Liver (tissue), 8 donors: ENCODE measurements at regions not wholly inside any gene's neighbourhood (a gene's known extent, or its start where the extent isn't known, plus 50 kb on each side); places are given as distances from the start of the nearest gene placed in this dataset.
"Not testable (repeated sequence)": the region's sequence is repeated elsewhere in the genome, so short reads cannot be mapped to it uniquely, and the experiment has no call there.

Experiments used
- DNase-seq: peaks from one replicate; pipeline ENCODE4 v3.0.0-alpha.2; 2017; ENCODE audit warnings: low spot score
- H3K27ac ChIP-seq, 2 donors: one replicate each; pipeline ENCODE4 v1.7.0; 2013; ENCODE audit warnings: inconsistent platforms in 2 of 2, low read length in 2 of 2, control low read depth in 1 of 2, low read depth in 1 of 2, mild to moderate bottlenecking in 1 of 2
- H3K27me3 ChIP-seq, 4 donors: one replicate each; pipeline versions ENCODE4 v1.6.1 to v1.7.0; 2013; ENCODE audit warnings: low read length in 3 of 4, inconsistent platforms in 1 of 4, mild to moderate bottlenecking in 1 of 4, moderate library complexity in 1 of 4; ENCODE audit not compliant: control insufficient read depth in 4 of 4, insufficient read depth in 4 of 4
- H3K36me3 ChIP-seq, 4 donors: one replicate each; pipeline versions ENCODE4 v1.6.1 to v1.7.0; 2013; ENCODE audit warnings: low read length in 3 of 4, mild to moderate bottlenecking in 3 of 4, low read depth in 1 of 4, moderate library complexity in 1 of 4; ENCODE audit not compliant: control insufficient read depth in 4 of 4, insufficient read depth in 3 of 4
- H3K4me1 ChIP-seq, 4 donors: one replicate each; pipeline versions ENCODE4 v1.6.1 to v1.7.0; 2013; ENCODE audit warnings: low read length in 3 of 4, mild to moderate bottlenecking in 3 of 4, moderate library complexity in 1 of 4; ENCODE audit not compliant: control insufficient read depth in 4 of 4, insufficient read depth in 4 of 4
- H3K4me3 ChIP-seq, 3 donors: one replicate each; pipeline versions ENCODE4 v1.6.1 to v1.7.0; 2013; ENCODE audit warnings: low read length in 3 of 3, control low read depth in 1 of 3, low read depth in 1 of 3, mild to moderate bottlenecking in 1 of 3
- H3K9ac ChIP-seq, 2 donors: one replicate each; pipeline ENCODE4 v1.7.0; 2013; ENCODE audit warnings: low read length in 2 of 2, mild to moderate bottlenecking in 2 of 2, moderate library complexity in 2 of 2, control low read depth in 1 of 2, low read depth in 1 of 2
- H3K9me3 ChIP-seq, 4 donors: one replicate each; pipeline versions ENCODE4 v1.6.1 to v1.7.0; 2013; ENCODE audit warnings: low read length in 3 of 4; ENCODE audit not compliant: control insufficient read depth in 4 of 4
- ATF3 ChIP-seq: IDR thresholded peaks from 2 replicates; pipeline ENCODE4 v1.6.1; 2016; ENCODE audit warnings: antibody characterized with exemption
- CTCF ChIP-seq: fragments of 150-350 bp; IDR thresholded peaks from 2 replicates; pipeline ENCODE4 v1.5.1; 2017; ENCODE audit warnings: improper control_type of control experiment, low read depth, low read length; ENCODE audit not compliant: missing input control
- EGR1 ChIP-seq, 2 donors: IDR thresholded peaks; 2 replicates each; pipeline ENCODE4 v1.6.1; 2016 to 2018; ENCODE audit warnings: antibody characterized with exemption in 2 of 2, low read depth in 2 of 2
- FOXA1 ChIP-seq: IDR thresholded peaks from 2 replicates; pipeline ENCODE4 v1.6.1; 2016; ENCODE audit warnings: antibody characterized with exemption
- FOXA2 ChIP-seq: IDR thresholded peaks from 2 replicates; pipeline ENCODE4 v1.6.1; 2016; ENCODE audit warnings: antibody characterized with exemption
- GABPA ChIP-seq, 2 donors: IDR thresholded peaks in 1 of 2; conservative IDR thresholded peaks in 1 of 2; 2 replicates each; pipeline ENCODE4 v1.6.1; 2016; ENCODE audit warnings: antibody characterized with exemption in 2 of 2, mild to moderate bottlenecking in 1 of 2, moderate library complexity in 1 of 2
- HNF4A ChIP-seq, 2 donors: conservative IDR thresholded peaks; 2 replicates each; pipeline ENCODE4 v1.6.1; 2016; ENCODE audit warnings: antibody characterized with exemption in 2 of 2, mild to moderate bottlenecking in 2 of 2
- HNF4G ChIP-seq: IDR thresholded peaks from 2 replicates; pipeline ENCODE4 v1.6.1; 2016; ENCODE audit warnings: antibody characterized with exemption
- JUND ChIP-seq, 2 donors: IDR thresholded peaks; 2 replicates each; pipeline ENCODE4 v1.6.1; 2016; ENCODE audit warnings: antibody characterized with exemption in 2 of 2
- MAX ChIP-seq: IDR thresholded peaks from 2 replicates; pipeline ENCODE4 v1.6.1; 2016; ENCODE audit warnings: antibody characterized with exemption
- NR2F2 ChIP-seq: IDR thresholded peaks from 2 replicates; pipeline ENCODE4 v1.6.1; 2016; ENCODE audit warnings: antibody characterized with exemption
- RAD21 ChIP-seq, 2 donors: IDR thresholded peaks; 2 replicates each; pipeline ENCODE4 v1.6.1; 2016; ENCODE audit warnings: antibody characterized with exemption in 2 of 2, mild to moderate bottlenecking in 2 of 2
- REST ChIP-seq: IDR thresholded peaks from 2 replicates; pipeline ENCODE4 v1.6.1; 2016; ENCODE audit warnings: antibody characterized with exemption, mild to moderate bottlenecking
- RXRA ChIP-seq, 2 donors: IDR thresholded peaks; 2 replicates each; pipeline ENCODE4 v1.6.1; 2017 to 2018; ENCODE audit warnings: antibody characterized with exemption in 2 of 2, mild to moderate bottlenecking in 1 of 2
- SP1 ChIP-seq: IDR thresholded peaks from 2 replicates; pipeline ENCODE4 v1.6.1; 2018; ENCODE audit warnings: antibody characterized with exemption, mild to moderate bottlenecking
- TAF1 ChIP-seq: conservative IDR thresholded peaks from 2 replicates; pipeline ENCODE4 v1.6.1; 2016; ENCODE audit warnings: antibody characterized with exemption, mild to moderate bottlenecking
- YY1 ChIP-seq: IDR thresholded peaks from 2 replicates; pipeline ENCODE4 v1.6.1; 2016; ENCODE audit warnings: antibody characterized with exemption, mild to moderate bottlenecking
- ZBTB33 ChIP-seq: IDR thresholded peaks from 2 replicates; pipeline ENCODE4 v1.6.1; 2016; ENCODE audit warnings: antibody characterized with exemption
- WGBS: extraction: QIAGEN DNeasy Blood & Tissue Kit; methylation state at CpG from one replicate; pipeline ENCODE4 v1.1.7; 2013; 5-methylcytosine and 5-hydroxymethylcytosine counted together
- donor health status: healthy.
- donor health status: healthy.
- donor health status: healthy.
- donor health status: healthy.
- donor health status: healthy.

GRCh38 chr4:66930206-66930605 is 615.1 kb downstream of the CENPC start (continued):
- TF ChIP-seq EGR1 (IDR thresholded peaks at IDR 0.05; ENCODE audit: low read depth in 2 of 2), result no peak
- no peak for TF ChIP-seq HNF4G
- no peak for TF ChIP-seq FOXA2
- no peak for TF ChIP-seq CTCF
- no peak for TF ChIP-seq HNF4A (conservative IDR thresholded peaks at IDR 0.05)
- TF ChIP-seq SP1, result no peak
- TF ChIP-seq NR2F2, result no peak
- no peak for TF ChIP-seq RXRA (IDR thresholded peaks at IDR 0.05)
- no peak for TF ChIP-seq YY1

- Histone ChIP-seq H3K9me3 (no peaks in the 10 kb centered on the region), H3K4me3 (no peak overlapping the region), H3K36me3 (no peaks in the 10 kb centered on the region), H3K27ac (no peak overlapping the region), H3K27me3 (no peaks in the 10 kb centered on the region), H3K4me1 (no peaks in the 10 kb centered on the region), H3K9ac (no peak overlapping the region)
- WGBS, result 81% methylated on average over 1 of the region's 1 CpG
- TF ChIP-seq JUND (IDR thresholded peaks at IDR 0.05) (no peak), RXRA (IDR thresholded peaks at IDR 0.05) (no peak), MAX (no peak), GABPA (IDR thresholded peaks at IDR 0.05 in 1 of 2, conservative IDR thresholded peaks at IDR 0.05 in 1 of 2) (no peak), FOXA2 (no peak), YY1 (no peak), REST (no peak), TAF1 (no peak), HNF4G (no peak), HNF4A (conservative IDR thresholded peaks at IDR 0.05) (no peak), CTCF (no peak), ATF3 (no peak), NR2F2 (no peak), SP1 (no peak), EGR1 (IDR thresholded peaks at IDR 0.05; ENCODE audit: low read depth in 2 of 2) (no peak), FOXA1 (no peak), RAD21 (IDR thresholded peaks at IDR 0.05) (no peak), ZBTB33 (no peak)
- DNase-seq, result no peak
Observed at GRCh38 chr4:66929748-66930147, 615.6 kb downstream of the CENPC start.

- not testable (repeated sequence) for H3K9ac ChIP-seq
Observed at GRCh38 chr4:66928881-66929280, 616.4 kb downstream of the CENPC start.

More at GRCh38 chr4:66928881-66929280, 616.4 kb downstream of the CENPC start:
- not testable (repeated sequence) for DNase-seq, H3K27ac ChIP-seq, H3K9me3 ChIP-seq, H3K4me3 ChIP-seq, H3K36me3 ChIP-seq, H3K27me3 ChIP-seq, H3K4me1 ChIP-seq
